ENCODE measurements at regions not wholly inside any gene's neighbourhood (a gene's known extent, or its start where the extent isn't known, plus 50 kb on each side); places are given as distances from the start of the nearest gene placed in this dataset.
A peak's percentile ranks its signal among the peaks of the same experiment; 100 is the strongest.
"Not testable (repeated sequence)": the region's sequence is repeated elsewhere in the genome, so short reads cannot be mapped to it uniquely, and the experiment has no call there.

DNA sequence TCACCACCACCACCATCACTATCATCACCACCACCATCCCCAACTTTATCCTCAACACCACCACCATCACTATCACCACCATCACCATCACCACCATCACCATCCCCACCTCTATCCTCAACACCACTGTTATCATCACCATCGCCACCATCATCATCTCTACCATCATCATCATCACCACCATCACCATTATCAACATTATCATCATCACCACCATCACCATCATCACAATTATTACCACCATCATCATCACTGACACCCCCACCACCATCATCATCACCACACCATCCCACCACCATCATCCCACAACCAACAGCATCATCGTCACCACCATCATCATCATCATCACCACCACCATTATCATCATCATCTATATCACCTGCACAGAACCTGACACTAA is 188.4 kb upstream of the PWP1 start:
- no peak for DNase-seq (ENCODE audit: low spot score)

DNA sequence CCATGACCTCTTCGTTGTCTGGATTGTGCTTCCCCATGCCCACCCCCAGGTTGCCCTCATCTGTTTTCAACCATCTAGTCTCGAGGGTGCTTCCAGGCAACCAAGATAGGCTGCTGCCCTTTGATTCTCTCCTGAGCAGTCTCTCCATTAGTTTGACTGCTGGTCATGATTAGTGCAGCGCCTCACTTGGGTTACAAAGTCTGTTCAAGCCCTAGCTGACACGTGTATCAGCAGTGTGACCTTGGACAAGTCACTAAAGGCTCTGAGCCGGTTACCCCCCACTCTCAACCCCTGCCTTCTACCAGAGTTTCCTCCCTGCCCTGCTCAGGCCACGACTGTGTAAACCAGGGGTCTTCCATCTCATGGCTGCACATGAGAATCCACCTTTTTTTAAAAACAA is 185.3 kb upstream of the PWP1 start:
- DNase-seq (ENCODE audit: low spot score) = no peak

GRCh38 chr12:107501681-107502080 is 183.9 kb upstream of the PWP1 start:
- DNase-seq (ENCODE audit: low spot score) = no peak

GRCh38 chr12:107503129-107503855 is 182.3 kb upstream of the PWP1 start:
- DNase-seq (ENCODE audit: low spot score) = no peak

DNA sequence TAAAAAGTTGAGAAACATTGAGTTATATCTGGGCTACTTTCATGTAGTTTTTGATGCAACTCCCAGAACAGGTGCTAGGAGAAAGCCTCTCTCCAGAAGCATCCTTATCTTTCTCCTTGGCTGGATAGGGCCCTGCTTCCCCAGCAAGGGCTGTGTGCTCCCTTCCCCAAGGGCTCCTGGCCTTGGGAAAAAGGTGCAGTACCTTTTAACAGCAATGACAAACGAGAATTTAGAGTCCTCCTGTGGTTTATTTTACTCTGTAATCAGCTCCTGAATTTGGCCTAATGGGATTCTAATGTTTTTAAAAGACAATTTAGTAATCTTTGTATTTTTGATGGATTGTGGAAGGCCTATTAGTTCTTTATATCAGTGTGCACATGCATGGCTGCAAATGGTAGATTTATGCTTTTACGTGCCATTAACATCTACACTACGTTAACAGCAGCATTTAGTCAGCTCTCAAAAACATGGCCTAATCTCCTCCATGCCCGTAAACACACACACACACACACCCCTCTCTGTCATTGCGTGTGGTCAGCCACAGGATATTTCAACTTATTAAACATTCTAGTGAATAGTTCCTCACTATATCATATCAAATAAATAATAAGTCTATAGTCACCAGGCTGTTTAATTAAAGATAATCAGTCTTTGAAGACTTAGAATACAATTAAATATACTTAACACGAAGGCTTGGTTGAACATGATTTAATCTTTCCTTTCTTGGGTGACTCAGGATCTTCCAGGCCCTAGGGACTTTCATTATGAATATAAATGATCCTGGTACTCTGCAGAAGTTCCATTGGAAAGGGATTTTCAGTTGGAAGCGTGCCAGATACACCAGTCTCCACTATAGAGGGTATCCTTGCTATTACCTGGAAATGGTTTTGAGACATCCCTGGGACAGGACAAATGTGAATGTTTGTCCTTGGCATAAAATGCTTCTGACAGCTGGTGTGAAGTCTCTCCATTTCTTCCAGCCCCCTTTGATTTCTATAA is 181.4 kb upstream of the PWP1 start:
- DNase-seq (ENCODE audit: low spot score) = no peak

- DNase-seq (ENCODE audit: low spot score) = no peak
Observed at GRCh38 chr12:107509421-107509820, 176.2 kb upstream of the PWP1 start.

- no peak for DNase-seq (ENCODE audit: low spot score)
Observed at GRCh38 chr12:107510211-107510610, 175.4 kb upstream of the PWP1 start.

GRCh38 chr12:107511292-107511691 is 174.3 kb upstream of the PWP1 start:
- peak; percentile 57 for DNase-seq (ENCODE audit: low spot score)

- DNase-seq (ENCODE audit: low spot score) = peak; percentile 30
Observed at GRCh38 chr12:107512391-107512790, 173.2 kb upstream of the PWP1 start.

DNA sequence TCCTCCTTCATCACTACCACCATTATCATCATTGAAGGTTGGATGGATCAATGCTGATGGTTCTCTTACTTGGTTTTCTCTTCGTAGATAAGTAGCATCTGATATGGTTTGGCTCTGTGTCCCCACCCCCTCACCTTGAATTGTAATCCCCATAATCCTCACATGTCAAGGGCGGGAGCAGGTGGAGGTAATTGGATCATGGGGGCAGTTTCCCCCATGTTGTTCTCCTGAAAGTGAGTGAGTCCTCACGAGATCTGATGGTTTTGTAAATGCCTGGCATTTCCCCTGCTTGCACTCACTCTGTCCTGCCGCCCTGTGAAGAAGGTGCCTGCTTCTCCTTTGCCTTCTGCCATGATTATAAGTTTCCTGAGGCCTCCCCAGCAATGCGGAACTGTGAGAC is 172.4 kb upstream of the PWP1 start:
- no peak for DNase-seq (ENCODE audit: low spot score)

DNA sequence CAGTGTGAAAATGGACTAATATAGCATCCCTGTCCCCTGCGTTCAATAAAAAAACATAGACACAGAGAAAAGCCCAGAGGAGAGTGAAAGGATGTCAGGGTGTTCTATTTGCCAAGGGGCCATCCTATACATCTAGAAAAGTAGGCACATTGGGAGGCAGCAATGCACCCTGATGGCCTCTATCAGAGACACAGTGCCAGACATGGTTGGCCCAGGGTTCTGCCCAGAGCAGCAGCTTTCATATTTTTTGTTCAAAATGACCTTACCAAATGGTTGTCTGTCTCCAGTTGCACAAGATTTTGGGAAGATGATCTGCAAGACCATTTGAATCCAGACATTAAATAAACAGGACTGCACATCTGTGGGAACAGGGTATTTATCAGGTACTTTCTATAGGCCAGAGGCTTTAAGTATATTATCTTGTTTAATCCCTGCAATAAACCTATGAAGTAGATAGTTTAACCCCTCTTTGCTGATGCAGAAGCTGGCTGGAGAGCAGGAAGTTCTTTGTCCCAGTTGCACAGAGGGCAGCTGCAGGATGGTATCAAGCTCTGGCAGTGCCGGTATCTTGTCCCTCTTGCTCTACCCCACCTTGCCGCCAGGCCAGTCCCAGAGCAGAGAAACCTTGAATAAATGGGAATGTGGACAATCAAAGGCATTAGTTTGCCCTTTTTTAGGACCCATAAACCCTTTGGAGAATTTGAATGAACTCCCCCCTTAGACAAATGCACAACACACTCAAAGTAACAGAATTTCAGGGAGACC is 171.8 kb upstream of the PWP1 start:
- no peak for DNase-seq (ENCODE audit: low spot score)

DNA sequence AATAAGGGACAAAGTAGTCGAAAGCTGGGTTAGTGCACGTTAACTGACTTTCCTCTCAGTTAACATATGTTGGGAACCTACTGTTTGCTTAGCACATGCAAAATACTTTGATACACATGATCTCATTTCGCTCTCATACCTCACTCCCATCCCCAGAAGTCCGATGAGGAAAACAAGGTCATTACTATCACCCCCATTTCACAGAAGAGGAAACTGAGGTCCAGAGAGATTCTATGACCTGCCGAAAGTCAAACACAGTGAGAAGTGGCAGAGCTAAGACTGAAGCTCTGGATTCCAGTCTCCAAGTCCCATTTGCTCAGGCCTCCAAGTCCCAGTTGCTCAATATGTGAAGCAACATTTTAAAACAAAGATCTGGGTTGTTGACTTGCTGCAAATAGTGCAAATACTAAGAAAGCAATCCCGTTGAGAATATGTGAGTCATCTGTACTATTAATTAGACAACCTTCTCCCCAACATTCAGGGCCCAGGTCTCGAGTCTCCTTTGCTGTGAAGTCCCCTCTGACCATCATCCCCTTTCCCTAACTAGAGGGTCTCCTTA is 170.6 kb upstream of the PWP1 start:
- DNase-seq (ENCODE audit: low spot score) = peak; percentile 68

DNA sequence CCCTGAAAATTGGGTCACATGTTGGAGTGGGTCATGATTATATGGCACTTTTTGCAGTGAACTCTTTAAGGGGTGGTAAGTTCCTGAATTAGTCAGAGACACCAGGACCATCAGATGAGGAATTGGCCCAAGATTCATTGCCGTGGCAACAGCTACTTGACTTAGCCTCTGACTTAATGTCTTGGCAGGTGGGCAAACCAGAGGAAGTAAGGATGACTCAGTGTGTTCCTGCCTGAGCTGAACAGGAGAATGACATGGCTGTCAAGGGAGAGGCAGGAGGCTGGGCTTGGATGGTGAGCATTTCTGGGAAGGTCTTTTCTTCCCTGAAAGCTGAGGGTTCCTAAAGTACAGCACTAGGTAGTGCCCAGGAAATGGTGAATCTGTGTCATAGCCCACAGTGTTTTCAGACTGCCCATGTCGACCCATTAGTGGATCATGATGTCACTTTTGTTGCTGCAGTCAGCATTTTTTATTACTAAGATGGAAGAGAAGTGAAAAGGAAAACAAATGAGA is 170.1 kb upstream of the PWP1 start:
- peak; percentile 84 for DNase-seq (ENCODE audit: low spot score)

- DNase-seq (ENCODE audit: low spot score) = not testable (repeated sequence)
Observed at GRCh38 chr12:107517816-107518215, 167.8 kb upstream of the PWP1 start.

- no peak for DNase-seq (ENCODE audit: low spot score)
Observed at GRCh38 chr12:107518868-107519267, 166.7 kb upstream of the PWP1 start.

GRCh38 chr12:107519906-107520859 is 165.4 kb upstream of the PWP1 start:
- DNase-seq (ENCODE audit: low spot score) = no peak

- DNase-seq (ENCODE audit: low spot score) = no peak
Observed at GRCh38 chr12:107521826-107522355, 163.7 kb upstream of the PWP1 start.

GRCh38 chr12:107522692-107523477 is 162.7 kb upstream of the PWP1 start:
- DNase-seq (ENCODE audit: low spot score) = no peak

GRCh38 chr12:107523775-107524535 is 161.6 kb upstream of the PWP1 start:
- DNase-seq (ENCODE audit: low spot score) = no peak
